ENCODE measurements at regions not wholly inside any gene's neighbourhood (a gene's known extent, or its start where the extent isn't known, plus 50 kb on each side); places are given as distances from the start of the nearest gene placed in this dataset.
"Not testable (repeated sequence)": the region's sequence is repeated elsewhere in the genome, so short reads cannot be mapped to it uniquely, and the experiment has no call there.

GRCh38 chr3:116519101-116519500 lies 73.8 kb upstream of the LSAMP start:
- H3K27me3 ChIP-seq (ENCODE audit: insufficient read depth, poor library complexity, severe bottlenecking); H3K4me3 ChIP-seq (replicated peaks; ENCODE audit: insufficient read depth, low read length); DNase-seq (ENCODE audit: low read depth in 1 of 2, low spot score in 1 of 2); H3K27ac ChIP-seq (replicated peaks): not testable (repeated sequence)

GRCh38 chr3:116519823-116520222 lies 74.5 kb upstream of the LSAMP start:
- not testable (repeated sequence) for H3K27me3 ChIP-seq (ENCODE audit: insufficient read depth, poor library complexity, severe bottlenecking); H3K4me3 ChIP-seq (replicated peaks; ENCODE audit: insufficient read depth, low read length); DNase-seq (ENCODE audit: low read depth in 1 of 2, low spot score in 1 of 2); H3K27ac ChIP-seq (replicated peaks)

DNA sequence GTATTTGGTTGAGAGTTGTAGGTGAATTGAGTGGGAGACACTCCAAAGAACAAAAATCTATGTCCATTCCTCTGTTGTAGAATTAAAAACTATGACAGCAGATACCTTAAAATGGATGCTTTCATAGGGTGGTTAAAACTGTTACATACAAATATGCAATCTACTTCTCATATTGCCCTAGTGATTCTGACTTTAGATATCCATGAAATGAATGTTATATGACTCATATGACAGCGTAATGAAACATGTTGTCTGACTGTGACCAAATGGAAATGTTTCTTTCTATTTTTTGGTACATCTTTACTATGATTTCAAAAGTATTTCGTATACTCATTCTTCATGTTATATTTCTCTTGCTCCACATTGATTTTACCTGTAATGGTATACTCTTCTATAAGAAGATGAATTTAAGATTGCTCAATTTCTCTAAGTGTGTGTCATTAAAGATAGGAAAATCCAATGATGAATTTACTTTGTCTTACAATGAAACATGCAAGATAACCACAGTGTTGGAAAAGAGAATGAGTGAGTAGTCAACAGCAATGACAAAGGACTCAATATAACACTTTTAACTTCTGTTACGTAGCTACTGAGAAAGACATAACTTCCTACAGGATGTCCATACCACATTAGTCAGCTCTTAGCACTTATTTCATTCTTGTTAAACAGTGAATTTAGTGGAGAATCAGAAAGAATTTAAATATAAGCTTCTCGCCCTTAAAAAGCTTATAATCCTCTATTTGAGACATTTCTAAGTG lies 79.3 kb upstream of the LSAMP start:
- no peak overlapping the region for H3K27ac ChIP-seq (replicated peaks)
- H3K4me3 ChIP-seq (replicated peaks; ENCODE audit: insufficient read depth, low read length), result no peak overlapping the region
- TF ChIP-seq, protein P1, sequence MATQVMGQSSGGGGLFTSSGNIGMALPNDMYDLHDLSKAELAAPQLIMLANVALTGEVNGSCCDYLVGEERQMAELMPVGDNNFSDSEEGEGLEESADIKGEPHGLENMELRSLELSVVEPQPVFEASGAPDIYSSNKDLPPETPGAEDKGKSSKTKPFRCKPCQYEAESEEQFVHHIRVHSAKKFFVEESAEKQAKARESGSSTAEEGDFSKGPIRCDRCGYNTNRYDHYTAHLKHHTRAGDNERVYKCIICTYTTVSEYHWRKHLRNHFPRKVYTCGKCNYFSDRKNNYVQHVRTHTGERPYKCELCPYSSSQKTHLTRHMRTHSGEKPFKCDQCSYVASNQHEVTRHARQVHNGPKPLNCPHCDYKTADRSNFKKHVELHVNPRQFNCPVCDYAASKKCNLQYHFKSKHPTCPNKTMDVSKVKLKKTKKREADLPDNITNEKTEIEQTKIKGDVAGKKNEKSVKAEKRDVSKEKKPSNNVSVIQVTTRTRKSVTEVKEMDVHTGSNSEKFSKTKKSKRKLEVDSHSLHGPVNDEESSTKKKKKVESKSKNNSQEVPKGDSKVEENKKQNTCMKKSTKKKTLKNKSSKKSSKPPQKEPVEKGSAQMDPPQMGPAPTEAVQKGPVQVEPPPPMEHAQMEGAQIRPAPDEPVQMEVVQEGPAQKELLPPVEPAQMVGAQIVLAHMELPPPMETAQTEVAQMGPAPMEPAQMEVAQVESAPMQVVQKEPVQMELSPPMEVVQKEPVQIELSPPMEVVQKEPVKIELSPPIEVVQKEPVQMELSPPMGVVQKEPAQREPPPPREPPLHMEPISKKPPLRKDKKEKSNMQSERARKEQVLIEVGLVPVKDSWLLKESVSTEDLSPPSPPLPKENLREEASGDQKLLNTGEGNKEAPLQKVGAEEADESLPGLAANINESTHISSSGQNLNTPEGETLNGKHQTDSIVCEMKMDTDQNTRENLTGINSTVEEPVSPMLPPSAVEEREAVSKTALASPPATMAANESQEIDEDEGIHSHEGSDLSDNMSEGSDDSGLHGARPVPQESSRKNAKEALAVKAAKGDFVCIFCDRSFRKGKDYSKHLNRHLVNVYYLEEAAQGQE (IDR thresholded peaks at IDR 0.05; ENCODE audit: insufficient replicate concordance, low read depth), result no peak
- no peak for TF ChIP-seq CTCF (IDR thresholded peaks at IDR 0.05; ENCODE audit: insufficient read depth, low read length)
- no peaks in the 10 kb centered on the region for H3K27me3 ChIP-seq (ENCODE audit: insufficient read depth, poor library complexity, severe bottlenecking)
- DNase-seq (ENCODE audit: low read depth in 1 of 2, low spot score in 1 of 2), result no peak

GRCh38 chr3:116552246-116552645 lies 107.0 kb upstream of the LSAMP start:
- DNase-seq (ENCODE audit: low read depth in 1 of 2, low spot score in 1 of 2), result no peak
- Histone ChIP-seq H3K4me3 (replicated peaks; ENCODE audit: insufficient read depth, low read length) (no peak overlapping the region), H3K27me3 (ENCODE audit: insufficient read depth, poor library complexity, severe bottlenecking) (no peaks in the 10 kb centered on the region), H3K27ac (replicated peaks) (no peak overlapping the region)
- no peak for TF ChIP-seq CTCF (IDR thresholded peaks at IDR 0.05; ENCODE audit: insufficient read depth, low read length)
- no peak for TF ChIP-seq GABPA (IDR thresholded peaks at IDR 0.05; ENCODE audit: low read depth)
- TF ChIP-seq POLR2AphosphoS5 (IDR thresholded peaks at IDR 0.05; ENCODE audit: low read depth), result no peak
- TF ChIP-seq, protein P1 (IDR thresholded peaks at IDR 0.05; ENCODE audit: insufficient replicate concordance, low read depth), result no peak
- TF ChIP-seq SPI1 (IDR thresholded peaks at IDR 0.05; ENCODE audit: borderline replicate concordance, low read depth), result no peak

GRCh38 chr3:116553355-116553754 lies 108.1 kb upstream of the LSAMP start:
- no peak for TF ChIP-seq CTCF (IDR thresholded peaks at IDR 0.05; ENCODE audit: insufficient read depth, low read length)
- TF ChIP-seq SPI1 (IDR thresholded peaks at IDR 0.05; ENCODE audit: borderline replicate concordance, low read depth), result no peak
- TF ChIP-seq, protein P1 (IDR thresholded peaks at IDR 0.05; ENCODE audit: insufficient replicate concordance, low read depth), result no peak
- TF ChIP-seq POLR2AphosphoS5 (IDR thresholded peaks at IDR 0.05; ENCODE audit: low read depth), result no peak
- TF ChIP-seq GABPA (IDR thresholded peaks at IDR 0.05; ENCODE audit: low read depth), result no peak
- Histone ChIP-seq H3K4me3 (replicated peaks; ENCODE audit: insufficient read depth, low read length) (no peak overlapping the region), H3K27me3 (ENCODE audit: insufficient read depth, poor library complexity, severe bottlenecking) (no peaks in the 10 kb centered on the region), H3K27ac (replicated peaks) (no peak overlapping the region)
- no peak for DNase-seq (ENCODE audit: low read depth in 1 of 2, low spot score in 1 of 2)

Measured in HL-60 (cell line).